Sigmoid colon (tissue), 3 donors: ENCODE measurements at regions not wholly inside any gene's neighbourhood (a gene's known extent, or its start where the extent isn't known, plus 50 kb on each side); places are given as distances from the start of the nearest gene placed in this dataset.

ENCODE experiments used
- CTCF ChIP-seq, 4 experiments: fragments of 450-650 bp in 3 of 4; fragments of 200-600 bp in 1 of 4; IDR thresholded peaks; one replicate each; pipeline ENCODE4 v1.5.1; 2016 to 2019; ENCODE audit warnings: antibody characterized with exemption in 4 of 4, mild to moderate bottlenecking in 3 of 4, moderate library complexity in 2 of 4
- POLR2A ChIP-seq, 2 donors: fragments of 450-650 bp; IDR thresholded peaks; one replicate each; pipeline ENCODE4 v1.6.1; 2016; ENCODE audit warnings: antibody characterized with exemption in 2 of 2, mild to moderate bottlenecking in 2 of 2, moderate library complexity in 2 of 2

- no peak for TF ChIP-seq POLR2A (IDR thresholded peaks at IDR 0.05)
- no peak for TF ChIP-seq CTCF (IDR thresholded peaks at IDR 0.05)
Observed at GRCh38 chr12:125331342-125332052, 266.3 kb downstream of the AACS start.
